HCT116 (cell line): ENCODE measurements at regions not wholly inside any gene's neighbourhood (a gene's known extent, or its start where the extent isn't known, plus 50 kb on each side); places are given as distances from the start of the nearest gene placed in this dataset.
"Not testable (repeated sequence)": the region's sequence is repeated elsewhere in the genome, so short reads cannot be mapped to it uniquely, and the experiment has no call there.

Experiments used
- ZNF274 ChIP-seq: fragments of 200-500 bp; sonication (Bioruptor generic); IDR thresholded peaks from 2 replicates; pipeline ENCODE4 v1.6.1; 2014; ENCODE audit warnings: mild to moderate bottlenecking, low read depth, low read length, inconsistent platforms
- TF ChIP-seq, protein P1 (sequence below), 3 experiments: fragments of 200-600 bp in 1 of 3; sonication (generic) in 1 of 3; IDR thresholded peaks in 2 of 3; conservative IDR thresholded peaks in 1 of 3; 2 replicates each; pipeline ENCODE4 v1.5.1; 2012 to 2017; ENCODE audit warnings: low read depth in 2 of 3, low read length in 2 of 3, antibody characterized with exemption in 1 of 3, borderline replicate concordance in 1 of 3, control low read depth in 1 of 3, mild to moderate bottlenecking in 1 of 3, mixed read lengths in 1 of 3, mixed run types in 1 of 3, moderate library complexity in 1 of 3; ENCODE audit not compliant: insufficient read depth in 1 of 3

DNA sequence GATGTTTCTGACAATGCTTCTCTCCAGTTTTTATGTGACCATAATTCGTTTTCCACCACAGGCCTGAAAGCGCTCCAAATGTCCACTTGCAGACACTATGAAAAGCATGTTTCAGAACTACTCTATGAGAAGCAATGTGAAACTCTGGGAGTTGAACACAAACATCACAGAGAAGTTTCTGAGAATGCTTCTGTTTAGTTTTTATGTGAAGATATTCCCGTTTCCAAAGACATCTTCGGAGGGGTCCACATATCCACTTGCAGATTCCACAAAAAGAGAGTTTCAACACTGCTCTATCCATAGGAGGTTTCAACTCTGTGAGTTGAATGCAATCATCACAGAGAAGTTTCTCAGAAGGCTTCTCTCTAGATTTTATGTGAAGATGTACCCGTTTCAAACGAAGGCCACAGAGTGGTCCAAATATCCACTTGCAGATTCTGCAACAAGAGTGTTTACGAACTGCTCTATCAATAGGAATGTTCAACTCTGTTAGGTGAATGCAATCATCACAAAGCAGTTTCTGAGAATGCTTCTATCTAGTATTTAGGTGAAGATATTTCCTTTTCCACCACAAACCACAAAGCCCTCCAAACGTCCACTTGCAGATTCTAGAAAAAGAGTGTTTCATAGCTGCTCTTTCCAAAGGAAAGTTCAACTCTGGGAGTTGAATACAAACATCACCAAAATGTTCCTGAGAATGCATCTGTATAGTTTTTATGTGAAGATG is 408.5 kb upstream of the WSB1 start:
- TF ChIP-seq, protein P1, sequence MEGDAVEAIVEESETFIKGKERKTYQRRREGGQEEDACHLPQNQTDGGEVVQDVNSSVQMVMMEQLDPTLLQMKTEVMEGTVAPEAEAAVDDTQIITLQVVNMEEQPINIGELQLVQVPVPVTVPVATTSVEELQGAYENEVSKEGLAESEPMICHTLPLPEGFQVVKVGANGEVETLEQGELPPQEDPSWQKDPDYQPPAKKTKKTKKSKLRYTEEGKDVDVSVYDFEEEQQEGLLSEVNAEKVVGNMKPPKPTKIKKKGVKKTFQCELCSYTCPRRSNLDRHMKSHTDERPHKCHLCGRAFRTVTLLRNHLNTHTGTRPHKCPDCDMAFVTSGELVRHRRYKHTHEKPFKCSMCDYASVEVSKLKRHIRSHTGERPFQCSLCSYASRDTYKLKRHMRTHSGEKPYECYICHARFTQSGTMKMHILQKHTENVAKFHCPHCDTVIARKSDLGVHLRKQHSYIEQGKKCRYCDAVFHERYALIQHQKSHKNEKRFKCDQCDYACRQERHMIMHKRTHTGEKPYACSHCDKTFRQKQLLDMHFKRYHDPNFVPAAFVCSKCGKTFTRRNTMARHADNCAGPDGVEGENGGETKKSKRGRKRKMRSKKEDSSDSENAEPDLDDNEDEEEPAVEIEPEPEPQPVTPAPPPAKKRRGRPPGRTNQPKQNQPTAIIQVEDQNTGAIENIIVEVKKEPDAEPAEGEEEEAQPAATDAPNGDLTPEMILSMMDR (IDR thresholded peaks at IDR 0.05 in 2 of 3, conservative IDR thresholded peaks at IDR 0.05 in 1 of 3; ENCODE audit: borderline replicate concordance in 1 of 3, insufficient read depth in 1 of 3, low read depth in 2 of 3, low read length in 2 of 3), result not testable (repeated sequence)
- not testable (repeated sequence) for TF ChIP-seq ZNF274
